H9 (cell line): ENCODE measurements at regions not wholly inside any gene's neighbourhood (a gene's known extent, or its start where the extent isn't known, plus 50 kb on each side); places are given as distances from the start of the nearest gene placed in this dataset.

Source experiments
- DNase-seq: peaks from one replicate; pipeline ENCODE4 v3.0.0-alpha.2; 2017
- H2AFZ ChIP-seq: one replicate; pipeline ENCODE4 v1.6.1; 2013; ENCODE audit warnings: mild to moderate bottlenecking, low read length, control low read depth, moderate library complexity
- H2AK5ac ChIP-seq: 2 replicates; pipeline ENCODE4 v1.6.1; 2013; ENCODE audit warnings: low read length, control low read depth, mixed read lengths; ENCODE audit not compliant: insufficient read length
- H2BK120ac ChIP-seq: one replicate; pipeline ENCODE4 v1.6.1; 2013; ENCODE audit warnings: low read depth, mild to moderate bottlenecking, low read length, control low read depth, inconsistent platforms; ENCODE audit not compliant: poor library complexity, severe bottlenecking
- H2BK12ac ChIP-seq: 2 replicates; pipeline ENCODE4 v1.6.1; 2013; ENCODE audit warnings: low read length, control low read depth, mixed read lengths, low read depth; ENCODE audit not compliant: insufficient read length
- H2BK15ac ChIP-seq: 2 replicates; pipeline ENCODE4 v1.6.1; 2013; ENCODE audit warnings: low read depth, low read length, control low read depth
- H2BK20ac ChIP-seq: one replicate; pipeline ENCODE4 v1.6.1; 2013; ENCODE audit warnings: low read depth, mild to moderate bottlenecking, low read length, control low read depth, inconsistent platforms; ENCODE audit not compliant: poor library complexity, severe bottlenecking
- H2BK5ac ChIP-seq: 2 replicates; pipeline ENCODE4 v1.6.1; 2013; ENCODE audit warnings: low read length, control low read depth, mixed read lengths; ENCODE audit not compliant: insufficient read length
- H3K14ac ChIP-seq: 2 replicates; pipeline ENCODE4 v1.6.1; 2013; ENCODE audit warnings: low read length, control low read depth; ENCODE audit not compliant: insufficient read depth
- H3K18ac ChIP-seq: 2 replicates; pipeline ENCODE4 v1.6.1; 2013; ENCODE audit warnings: low read depth, mild to moderate bottlenecking, mixed read lengths, low read length, control low read depth; ENCODE audit not compliant: insufficient read length
- H3K23ac ChIP-seq: 2 replicates; pipeline ENCODE4 v1.6.1; 2013; ENCODE audit warnings: low read length, control low read depth, mixed read lengths, low read depth; ENCODE audit not compliant: insufficient read length
- H3K23me2 ChIP-seq: 2 replicates; pipeline ENCODE4 v1.6.1; 2013; ENCODE audit warnings: low read depth, mild to moderate bottlenecking, mixed read lengths, low read length, control low read depth; ENCODE audit not compliant: insufficient read length, poor library complexity, severe bottlenecking
- H3K27ac ChIP-seq: 2 replicates; pipeline ENCODE4 v1.5.1; 2013; ENCODE audit warnings: low read length, control low read depth, mixed read lengths, low read depth; ENCODE audit not compliant: insufficient read length
- H3K27me3 ChIP-seq: 2 replicates; pipeline ENCODE4 v1.6.1; 2013; ENCODE audit warnings: low read length, control low read depth, inconsistent platforms; ENCODE audit not compliant: insufficient read depth
- H3K4ac ChIP-seq: 2 replicates; pipeline ENCODE4 v1.6.1; 2013; ENCODE audit warnings: low read depth, mild to moderate bottlenecking, control low read depth, inconsistent platforms, low read length, moderate library complexity
- H3K4me1 ChIP-seq: 2 replicates; pipeline ENCODE4 v1.6.1; 2013; ENCODE audit warnings: low read length, control low read depth, inconsistent platforms; ENCODE audit not compliant: insufficient read depth
- H3K4me2 ChIP-seq: 2 replicates; pipeline ENCODE4 v1.6.1; 2013; ENCODE audit warnings: low read length, control low read depth, mixed read lengths; ENCODE audit not compliant: insufficient read length, insufficient read depth
- H3K56ac ChIP-seq: 2 replicates; pipeline ENCODE4 v1.6.1; 2013; ENCODE audit warnings: low read depth, mild to moderate bottlenecking, mixed read lengths, low read length, control low read depth; ENCODE audit not compliant: insufficient read length
- H3K79me1 ChIP-seq: 2 replicates; pipeline ENCODE4 v1.6.1; 2013; ENCODE audit warnings: low read depth, mild to moderate bottlenecking, moderate library complexity, low read length, control low read depth, inconsistent platforms; ENCODE audit not compliant: insufficient read depth, poor library complexity, severe bottlenecking
- H3K79me2 ChIP-seq: 2 replicates; pipeline ENCODE4 v1.6.1; 2013; ENCODE audit warnings: low read length, control low read depth, inconsistent platforms; ENCODE audit not compliant: insufficient read depth
- H3K9ac ChIP-seq: 2 replicates; pipeline ENCODE4 v1.6.1; 2013; ENCODE audit warnings: low read length, control low read depth, mixed read lengths; ENCODE audit not compliant: insufficient read length; ENCODE audit errors: extremely low read depth
- H3K9me3 ChIP-seq: one replicate; pipeline ENCODE4 v1.6.1; 2013; ENCODE audit warnings: low read depth, low read length, inconsistent platforms; ENCODE audit not compliant: control insufficient read depth
- H3T11ph ChIP-seq: one replicate; pipeline ENCODE4 v1.6.1; 2013; ENCODE audit warnings: mild to moderate bottlenecking, low read length, control low read depth, inconsistent platforms
- H4K20me1 ChIP-seq: one replicate; pipeline ENCODE4 v1.6.1; 2013; ENCODE audit not compliant: control insufficient read depth, insufficient read length, insufficient read depth
- H4K5ac ChIP-seq: 2 replicates; pipeline ENCODE4 v1.6.1; 2013; ENCODE audit warnings: low read depth, mild to moderate bottlenecking, mixed read lengths, low read length, control low read depth; ENCODE audit not compliant: insufficient read length
- H4K8ac ChIP-seq: replicated peaks from 2 replicates; pipeline ENCODE4 v1.6.1; 2013; ENCODE audit warnings: low read length, control low read depth, mixed read lengths, low read depth; ENCODE audit not compliant: insufficient read length
- H4K91ac ChIP-seq: 2 replicates; pipeline ENCODE4 v1.6.1; 2013; ENCODE audit warnings: low read depth, mild to moderate bottlenecking, moderate library complexity, mixed read lengths, low read length, control low read depth; ENCODE audit not compliant: insufficient read length
- H3K27ac Mint-ChIP-seq, 3 experiments: 2 replicates in 2 of 3; 3 replicates in 1 of 3; pipeline ENCODE4 v1.8.0; 2020 to 2021; ENCODE audit warnings: mixed read lengths in 3 of 3, mild to moderate bottlenecking in 1 of 3, moderate library complexity in 1 of 3
- H3K27me3 Mint-ChIP-seq: 2 replicates; pipeline ENCODE4 v1.8.0; 2021; ENCODE audit warnings: low read depth, mild to moderate bottlenecking, moderate library complexity, mixed read lengths
- H3K36me3 Mint-ChIP-seq, 3 experiments: 2 replicates in 2 of 3; 3 replicates in 1 of 3; pipeline ENCODE4 v1.8.0; 2020 to 2021; ENCODE audit warnings: low read depth in 3 of 3, mixed read lengths in 3 of 3; ENCODE audit not compliant: insufficient read depth in 1 of 3
- H3K4me1 Mint-ChIP-seq, 2 experiments: 2 replicates each; pipeline ENCODE4 v1.8.0; 2020; ENCODE audit warnings: mixed read lengths in 2 of 2
- H3K4me3 Mint-ChIP-seq, 2 experiments: 2 replicates in 1 of 2; 3 replicates in 1 of 2; pipeline ENCODE4 v1.8.0; 2020 to 2021; ENCODE audit warnings: mild to moderate bottlenecking in 2 of 2, mixed read lengths in 2 of 2, moderate library complexity in 1 of 2
- H3K9me3 Mint-ChIP-seq, 2 experiments: 2 replicates in 1 of 2; 3 replicates in 1 of 2; pipeline ENCODE4 v1.8.0; 2020; ENCODE audit warnings: mild to moderate bottlenecking in 2 of 2, mixed read lengths in 2 of 2, moderate library complexity in 1 of 2
- WGBS: extraction: QIAGEN DNeasy Blood & Tissue Kit; methylation state at CpG from one replicate; pipeline ENCODE4 v1.1.7; 2013; ENCODE audit warnings: missing lambda C conversion rate, low lambda C conversion rate, mixed read lengths; ENCODE audit not compliant: insufficient read length; ENCODE audit errors: extremely low coverage; 5-methylcytosine and 5-hydroxymethylcytosine counted together
- TF ChIP-seq, protein P1 (sequence below): fragments of 200-600 bp; sonication (generic); conservative IDR thresholded peaks from 3 replicates; pipeline ENCODE4 v1.8.0; 2021; ENCODE audit warnings: antibody characterized with exemption, mild to moderate bottlenecking

DNA sequence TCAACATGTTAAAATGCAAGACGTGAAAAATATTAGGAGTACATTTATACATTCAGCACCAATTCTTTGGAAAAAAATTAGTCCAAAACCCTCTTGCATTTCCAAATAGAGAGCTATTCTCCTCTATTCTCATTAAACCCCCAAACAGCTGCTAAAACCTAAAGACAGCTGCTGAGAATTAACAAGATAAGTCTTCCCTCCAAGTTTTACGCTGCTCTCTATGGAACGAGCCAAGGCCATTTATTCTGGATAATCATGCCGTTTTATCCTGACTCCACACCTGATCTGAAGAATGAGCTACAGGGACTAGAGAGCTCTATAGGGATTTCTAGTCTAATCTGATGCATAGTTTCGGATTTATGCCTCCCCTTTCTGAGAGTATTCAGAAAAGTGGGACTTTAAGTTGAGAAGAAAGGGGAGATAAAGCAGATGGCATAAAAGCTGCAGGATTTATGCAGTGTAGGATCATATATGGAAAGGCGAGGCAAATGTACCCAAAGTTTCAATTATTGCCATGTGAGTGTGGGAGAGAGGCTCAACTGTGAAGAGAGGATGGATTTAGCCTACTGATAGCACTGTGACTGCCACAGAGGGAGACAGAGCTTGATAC lies 64.7 kb upstream of the HS3ST5 start:
- no peak overlapping the region for H3K4me3 Mint-ChIP-seq
- H2BK120ac ChIP-seq = no peak overlapping the region
- H4K20me1 ChIP-seq = no peaks in the 10 kb centered on the region
- no peak overlapping the region for H3K9ac ChIP-seq
- no peak overlapping the region for H4K8ac ChIP-seq
- H3K4me2 ChIP-seq = no peak overlapping the region
- no peak overlapping the region for H2AFZ ChIP-seq
- H3K23me2 ChIP-seq = no peaks in the 10 kb centered on the region
- no peak for DNase-seq
- H2AK5ac ChIP-seq = no peak overlapping the region
- peak overlapping the region in 2 of 3 experiments; percentile 10 to 77; a peak in 2 of 7 replicates for H3K27ac Mint-ChIP-seq
- H3K79me1 ChIP-seq = no peaks in the 10 kb centered on the region
- H3K9me3 Mint-ChIP-seq = no peaks in the 10 kb centered on the region
- no peak overlapping the region for H2BK5ac ChIP-seq
- peaks cover 2% of the 10 kb centered on the region for H3K4me1 ChIP-seq
- TF ChIP-seq, protein P1, sequence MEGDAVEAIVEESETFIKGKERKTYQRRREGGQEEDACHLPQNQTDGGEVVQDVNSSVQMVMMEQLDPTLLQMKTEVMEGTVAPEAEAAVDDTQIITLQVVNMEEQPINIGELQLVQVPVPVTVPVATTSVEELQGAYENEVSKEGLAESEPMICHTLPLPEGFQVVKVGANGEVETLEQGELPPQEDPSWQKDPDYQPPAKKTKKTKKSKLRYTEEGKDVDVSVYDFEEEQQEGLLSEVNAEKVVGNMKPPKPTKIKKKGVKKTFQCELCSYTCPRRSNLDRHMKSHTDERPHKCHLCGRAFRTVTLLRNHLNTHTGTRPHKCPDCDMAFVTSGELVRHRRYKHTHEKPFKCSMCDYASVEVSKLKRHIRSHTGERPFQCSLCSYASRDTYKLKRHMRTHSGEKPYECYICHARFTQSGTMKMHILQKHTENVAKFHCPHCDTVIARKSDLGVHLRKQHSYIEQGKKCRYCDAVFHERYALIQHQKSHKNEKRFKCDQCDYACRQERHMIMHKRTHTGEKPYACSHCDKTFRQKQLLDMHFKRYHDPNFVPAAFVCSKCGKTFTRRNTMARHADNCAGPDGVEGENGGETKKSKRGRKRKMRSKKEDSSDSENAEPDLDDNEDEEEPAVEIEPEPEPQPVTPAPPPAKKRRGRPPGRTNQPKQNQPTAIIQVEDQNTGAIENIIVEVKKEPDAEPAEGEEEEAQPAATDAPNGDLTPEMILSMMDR = no peak
- no peak overlapping the region for H3K27ac ChIP-seq
- H3K27me3 ChIP-seq = no peaks in the 10 kb centered on the region
- H3K79me2 ChIP-seq = no peaks in the 10 kb centered on the region
- H3K56ac ChIP-seq = no peak overlapping the region
- H3K9me3 ChIP-seq = no peaks in the 10 kb centered on the region
- peaks cover 39 to 44% of the 10 kb centered on the region in 2 experiments for H3K4me1 Mint-ChIP-seq
- H4K5ac ChIP-seq = no peak overlapping the region
- H2BK12ac ChIP-seq = no peak overlapping the region
- H3K14ac ChIP-seq = no peak overlapping the region
- WGBS = no CpG with 5 or more reads among the region's 6 CpGs
- no peak overlapping the region for H2BK15ac ChIP-seq
- peaks cover 6 to 22% (median 19%) of the 10 kb centered on the region in 3 experiments; a peak in 6 of 7 replicates for H3K36me3 Mint-ChIP-seq
- H3T11ph ChIP-seq = no peak overlapping the region
- no peaks in the 10 kb centered on the region for H3K27me3 Mint-ChIP-seq
- no peak overlapping the region for H3K4ac ChIP-seq
- no peak overlapping the region for H4K91ac ChIP-seq
- H2BK20ac ChIP-seq = no peak overlapping the region
- no peak overlapping the region for H3K23ac ChIP-seq
- H3K18ac ChIP-seq = no peak overlapping the region
